Hindlimb muscle (tissue), 1 donor: ENCODE measurements at regions not wholly inside any gene's neighbourhood (a gene's known extent, or its start where the extent isn't known, plus 50 kb on each side); places are given as distances from the start of the nearest gene placed in this dataset.

Experiments
- DNase-seq: peaks from one replicate; pipeline ENCODE4 v3.0.0-alpha.2; 2013

DNA sequence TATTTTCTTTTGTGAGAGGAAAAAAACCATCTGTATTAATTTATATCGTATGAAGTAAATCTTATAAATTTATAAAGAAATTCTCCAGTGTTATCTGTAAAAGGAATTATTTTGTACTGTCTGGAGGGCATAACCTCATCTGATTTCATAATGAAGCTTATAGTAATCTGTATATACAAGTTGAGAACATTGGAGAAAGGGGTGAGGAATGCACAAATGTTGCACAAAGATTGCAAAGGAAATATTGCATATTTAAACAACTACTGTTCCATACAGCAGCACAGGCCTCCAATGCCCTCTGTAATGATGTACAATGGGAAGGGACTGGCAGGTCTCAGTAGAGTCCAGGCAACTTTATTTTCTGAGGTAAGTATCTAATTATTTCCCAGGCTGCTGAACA, 50.8 kb upstream of the KCNJ16 start:
- DNase-seq, result no peak
